Endodermal cell (in vitro differentiated cells): ENCODE measurements at regions not wholly inside any gene's neighbourhood (a gene's known extent, or its start where the extent isn't known, plus 50 kb on each side); places are given as distances from the start of the nearest gene placed in this dataset.

ENCODE experiments used
- DNase-seq: peaks from one replicate; pipeline ENCODE4 v3.0.0-alpha.2; 2017
- H3K27ac ChIP-seq: 2 replicates; pipeline ENCODE4 v1.5.1; 2013; ENCODE audit warnings: mild to moderate bottlenecking, low read depth, low read length, moderate library complexity
- H3K27me3 ChIP-seq: 2 replicates; pipeline ENCODE4 v1.6.1; 2013; ENCODE audit warnings: mild to moderate bottlenecking, low read length, moderate library complexity; ENCODE audit not compliant: insufficient read depth, control insufficient read depth, poor library complexity, severe bottlenecking
- H3K36me3 ChIP-seq: 2 replicates; pipeline ENCODE4 v1.7.0; 2013; ENCODE audit warnings: mild to moderate bottlenecking, low read length, moderate library complexity; ENCODE audit not compliant: control insufficient read depth, insufficient read depth
- H3K4me1 ChIP-seq: one replicate; pipeline ENCODE4 v1.7.0; 2013; ENCODE audit warnings: low read length; ENCODE audit not compliant: control insufficient read depth, insufficient read depth
- H3K4me3 ChIP-seq: 2 replicates; pipeline ENCODE4 v1.5.1; 2013; ENCODE audit warnings: mild to moderate bottlenecking, low read length, moderate library complexity
- H3K9ac ChIP-seq: 2 replicates; pipeline ENCODE4 v1.6.1; 2013; ENCODE audit warnings: mild to moderate bottlenecking, low read length, moderate library complexity; ENCODE audit not compliant: poor library complexity, severe bottlenecking; ENCODE audit errors: extremely low read depth
- H3K9me3 ChIP-seq: 2 replicates; pipeline ENCODE4 v1.6.1; 2013; ENCODE audit warnings: mild to moderate bottlenecking, low read length, moderate library complexity; ENCODE audit not compliant: control insufficient read depth
- H3K27ac Mint-ChIP-seq: 2 replicates; pipeline ENCODE4 v1.8.0; 2020; ENCODE audit warnings: mixed read lengths
- H3K27me3 Mint-ChIP-seq: 2 replicates; pipeline ENCODE4 v1.8.0; 2021; ENCODE audit warnings: mild to moderate bottlenecking, mixed read lengths; ENCODE audit not compliant: insufficient read depth
- H3K36me3 Mint-ChIP-seq: 2 replicates; pipeline ENCODE4 v1.8.0; 2020; ENCODE audit warnings: low read depth, mixed read lengths
- H3K4me1 Mint-ChIP-seq: 2 replicates; pipeline ENCODE4 v1.8.0; 2020; ENCODE audit warnings: mixed read lengths
- H3K4me3 Mint-ChIP-seq: 2 replicates; pipeline ENCODE4 v1.8.0; 2020; ENCODE audit warnings: mild to moderate bottlenecking, moderate library complexity, mixed read lengths
- H3K9me3 Mint-ChIP-seq: 2 replicates; pipeline ENCODE4 v1.8.0; 2020; ENCODE audit warnings: mild to moderate bottlenecking, mixed read lengths
- WGBS, 2 experiments: methylation state at CpG; one replicate each; pipeline versions ENCODE4 v1.1.5 to v1.1.7; 2013; ENCODE audit warnings: missing lambda C conversion rate in 2 of 2, mixed read lengths in 1 of 2; ENCODE audit not compliant: insufficient coverage in 1 of 2, insufficient read length in 1 of 2; 5-methylcytosine and 5-hydroxymethylcytosine counted together
- TF ChIP-seq, protein P1 (sequence below): fragments of 200-600 bp; sonication (generic); conservative IDR thresholded peaks from 2 replicates; pipeline ENCODE4 v1.5.0; 2021; ENCODE audit warnings: antibody characterized with exemption, mild to moderate bottlenecking

- WGBS, 2 experiments = 80 to 84% methylated on average over 1 to 2 of the region's 2 CpGs
- Histone ChIP-seq H3K4me1 (no peaks in the 10 kb centered on the region), H3K36me3 (no peaks in the 10 kb centered on the region), H3K4me3 (no peak overlapping the region), H3K9ac (no peak overlapping the region), H3K9me3 (no peaks in the 10 kb centered on the region), H3K27ac (no peak overlapping the region), H3K27me3 (no peaks in the 10 kb centered on the region)
- H3K27ac Mint-ChIP-seq = no peak overlapping the region
- no peak overlapping the region for H3K4me3 Mint-ChIP-seq
- no peaks in the 10 kb centered on the region for H3K36me3 Mint-ChIP-seq
- peaks cover 27% of the 10 kb centered on the region for H3K27me3 Mint-ChIP-seq
- DNase-seq = no peak
- peaks cover 2% of the 10 kb centered on the region for H3K4me1 Mint-ChIP-seq
- H3K9me3 Mint-ChIP-seq = no peaks in the 10 kb centered on the region
- TF ChIP-seq, protein P1, sequence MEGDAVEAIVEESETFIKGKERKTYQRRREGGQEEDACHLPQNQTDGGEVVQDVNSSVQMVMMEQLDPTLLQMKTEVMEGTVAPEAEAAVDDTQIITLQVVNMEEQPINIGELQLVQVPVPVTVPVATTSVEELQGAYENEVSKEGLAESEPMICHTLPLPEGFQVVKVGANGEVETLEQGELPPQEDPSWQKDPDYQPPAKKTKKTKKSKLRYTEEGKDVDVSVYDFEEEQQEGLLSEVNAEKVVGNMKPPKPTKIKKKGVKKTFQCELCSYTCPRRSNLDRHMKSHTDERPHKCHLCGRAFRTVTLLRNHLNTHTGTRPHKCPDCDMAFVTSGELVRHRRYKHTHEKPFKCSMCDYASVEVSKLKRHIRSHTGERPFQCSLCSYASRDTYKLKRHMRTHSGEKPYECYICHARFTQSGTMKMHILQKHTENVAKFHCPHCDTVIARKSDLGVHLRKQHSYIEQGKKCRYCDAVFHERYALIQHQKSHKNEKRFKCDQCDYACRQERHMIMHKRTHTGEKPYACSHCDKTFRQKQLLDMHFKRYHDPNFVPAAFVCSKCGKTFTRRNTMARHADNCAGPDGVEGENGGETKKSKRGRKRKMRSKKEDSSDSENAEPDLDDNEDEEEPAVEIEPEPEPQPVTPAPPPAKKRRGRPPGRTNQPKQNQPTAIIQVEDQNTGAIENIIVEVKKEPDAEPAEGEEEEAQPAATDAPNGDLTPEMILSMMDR = no peak
Measured at GRCh38 chr1:34376531-34376930, 199.8 kb downstream of the C1orf94 start.

DNA sequence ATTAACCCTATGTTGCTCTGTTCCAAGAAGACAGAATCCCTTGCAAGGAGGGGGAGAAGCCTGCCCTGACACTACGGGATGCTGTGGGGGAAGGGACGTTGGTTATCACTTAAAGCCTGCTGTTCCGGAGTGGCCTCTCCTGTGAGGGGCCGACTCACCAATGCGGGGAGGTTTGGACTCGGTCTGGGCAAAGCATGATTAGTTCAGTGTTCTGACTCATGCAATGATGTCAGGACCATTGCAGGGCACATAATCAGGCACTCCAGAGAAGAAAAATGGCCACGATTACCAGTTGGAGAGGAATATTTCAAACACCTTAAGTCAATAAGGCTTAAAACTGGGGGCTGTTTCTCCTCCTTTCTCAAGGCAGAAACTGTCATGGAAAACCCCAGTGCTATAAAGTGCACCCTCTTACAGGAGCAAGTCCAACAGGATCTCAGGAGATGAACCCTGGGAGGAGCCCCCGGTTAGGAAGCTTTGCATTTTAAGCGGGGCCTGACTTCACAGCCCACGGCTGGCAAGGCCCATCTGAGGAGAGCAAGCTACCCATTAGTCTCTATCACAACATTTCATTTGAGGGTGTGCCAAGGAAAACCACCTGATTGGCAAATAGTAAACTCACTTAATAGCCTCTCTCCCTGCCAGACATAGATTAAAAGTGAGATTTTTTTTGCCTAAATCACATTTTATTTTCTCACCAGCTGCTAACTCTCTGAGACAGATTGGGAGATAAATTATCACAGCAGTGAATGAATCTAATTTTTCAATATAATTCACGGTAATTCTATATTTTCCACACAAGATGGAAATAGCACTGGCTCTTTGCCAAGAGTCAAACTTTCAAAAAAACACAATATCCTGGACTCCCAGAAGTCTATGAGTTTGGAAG, 202.5 kb downstream of the C1orf94 start:
- Histone ChIP-seq H3K9me3 (no peaks in the 10 kb centered on the region), H3K27me3 (no peaks in the 10 kb centered on the region), H3K27ac (no peak overlapping the region), H3K4me3 (no peak overlapping the region), H3K4me1 (no peaks in the 10 kb centered on the region), H3K9ac (no peak overlapping the region), H3K36me3 (no peaks in the 10 kb centered on the region)
- TF ChIP-seq, protein P1 = no peak
- WGBS, 2 experiments = 82 to 84% methylated on average over 8 to 11 of the region's 11 CpGs
- Mint-ChIP-seq H3K27ac (no peak overlapping the region), H3K9me3 (no peaks in the 10 kb centered on the region), H3K27me3 (peaks cover 22% of the 10 kb centered on the region), H3K36me3 (no peaks in the 10 kb centered on the region), H3K4me3 (no peak overlapping the region), H3K4me1 (peaks cover 2% of the 10 kb centered on the region)
- no peak for DNase-seq

GRCh38 chr1:34379911-34380310, 203.2 kb downstream of the C1orf94 start:
- no peak overlapping the region for H3K4me3 Mint-ChIP-seq
- H3K9ac ChIP-seq = no peak overlapping the region
- H3K27me3 ChIP-seq = no peaks in the 10 kb centered on the region
- H3K9me3 Mint-ChIP-seq = no peaks in the 10 kb centered on the region
- WGBS, 2 experiments = 92 to 100% methylated on average over 2 to 4 of the region's 4 CpGs
- H3K36me3 Mint-ChIP-seq = no peaks in the 10 kb centered on the region
- H3K4me1 Mint-ChIP-seq = peaks cover 2% of the 10 kb centered on the region
- H3K4me3 ChIP-seq = no peak overlapping the region
- no peaks in the 10 kb centered on the region for H3K36me3 ChIP-seq
- H3K27me3 Mint-ChIP-seq = peaks cover 22% of the 10 kb centered on the region
- DNase-seq = no peak
- no peaks in the 10 kb centered on the region for H3K4me1 ChIP-seq
- H3K27ac Mint-ChIP-seq = no peak overlapping the region
- no peaks in the 10 kb centered on the region for H3K9me3 ChIP-seq
- TF ChIP-seq, protein P1 = no peak
- H3K27ac ChIP-seq = no peak overlapping the region
